Left renal cortex interstitium (tissue), 4 donors: ENCODE measurements at regions not wholly inside any gene's neighbourhood (a gene's known extent, or its start where the extent isn't known, plus 50 kb on each side); places are given as distances from the start of the nearest gene placed in this dataset.
"Not testable (repeated sequence)": the region's sequence is repeated elsewhere in the genome, so short reads cannot be mapped to it uniquely, and the experiment has no call there.

ENCODE experiments used
- DNase-seq, 4 donors: peaks; one replicate each; pipeline ENCODE4 v3.0.0-alpha.2; 2013; ENCODE audit warnings: low read depth in 4 of 4, low spot score in 2 of 4, missing footprints in 1 of 4

GRCh38 chr6:139748353-139749146, 374.1 kb upstream of the CITED2 start:
- DNase-seq, result no peak

DNA sequence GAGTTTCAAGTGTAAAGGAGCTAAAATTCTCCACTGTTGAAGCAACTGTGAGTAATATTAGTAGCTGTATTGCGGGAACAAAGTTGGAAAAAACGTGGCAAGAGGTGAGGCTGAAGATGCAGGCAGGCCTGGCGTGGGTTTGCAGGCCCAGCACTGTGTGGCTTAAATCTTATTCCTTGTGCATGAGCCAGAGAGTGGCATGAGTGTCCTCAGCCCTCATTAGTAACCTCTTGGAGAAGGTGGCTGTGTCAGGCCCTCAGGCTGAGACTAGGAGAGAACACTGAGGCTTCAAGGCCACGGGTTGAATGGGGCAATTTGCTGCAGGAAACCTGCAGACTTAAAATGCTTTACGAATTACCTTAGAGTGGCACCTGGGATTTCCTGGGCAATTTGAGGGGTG, 372.7 kb upstream of the CITED2 start:
- no peak for DNase-seq

GRCh38 chr6:139744891-139745290, 370.4 kb upstream of the CITED2 start:
- DNase-seq, result no peak

GRCh38 chr6:139743664-139744437, 369.4 kb upstream of the CITED2 start:
- DNase-seq, result no peak

DNA sequence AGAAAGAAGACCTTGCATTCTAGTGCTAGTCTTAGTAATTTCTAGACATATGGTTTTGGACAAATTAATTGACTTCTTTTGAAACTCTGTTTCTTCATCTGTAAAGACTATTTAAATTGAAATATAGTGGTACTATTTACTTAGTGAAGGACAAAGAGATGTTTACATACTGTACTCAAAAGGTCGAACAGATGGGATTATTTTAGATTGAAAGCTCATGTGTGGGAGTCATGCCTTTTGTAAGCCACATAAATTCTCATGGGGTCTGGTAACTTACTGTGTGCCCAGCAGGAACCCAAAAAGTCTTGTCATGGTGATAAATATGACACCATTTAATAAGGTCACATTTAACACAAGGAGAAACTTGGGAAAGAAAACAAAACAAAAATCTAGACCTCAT, 368.2 kb upstream of the CITED2 start:
- no peak for DNase-seq

DNA sequence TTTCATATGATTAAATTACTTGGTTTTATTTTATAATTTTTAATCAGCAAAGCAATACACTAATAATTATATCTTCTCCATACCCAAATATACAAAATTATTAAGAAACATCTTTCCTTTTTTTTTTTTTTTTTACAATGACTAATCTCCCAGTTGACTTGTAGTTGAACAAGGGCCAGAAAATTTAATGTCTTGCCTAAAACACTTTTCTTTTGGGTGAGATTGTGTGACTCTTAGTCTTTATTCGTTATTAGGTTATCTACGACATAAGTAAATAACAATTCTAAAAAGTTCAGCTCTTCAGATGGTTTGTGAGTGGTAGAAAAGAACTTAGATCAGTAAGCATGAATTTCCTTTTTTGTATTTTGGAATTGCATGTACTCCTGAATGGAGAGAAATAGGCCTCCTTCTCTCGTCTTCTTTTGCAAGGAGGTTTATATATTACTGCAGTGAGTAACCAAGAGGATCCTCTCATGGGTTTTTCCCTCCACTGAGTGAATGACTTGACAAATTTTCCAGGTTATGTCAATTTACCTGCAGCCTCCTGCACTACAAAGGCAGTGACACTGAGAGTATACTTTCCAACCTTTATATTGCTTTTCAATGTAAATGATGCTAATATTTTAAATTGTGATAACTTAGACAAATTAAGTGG, 364.5 kb upstream of the CITED2 start:
- DNase-seq, result no peak

DNA sequence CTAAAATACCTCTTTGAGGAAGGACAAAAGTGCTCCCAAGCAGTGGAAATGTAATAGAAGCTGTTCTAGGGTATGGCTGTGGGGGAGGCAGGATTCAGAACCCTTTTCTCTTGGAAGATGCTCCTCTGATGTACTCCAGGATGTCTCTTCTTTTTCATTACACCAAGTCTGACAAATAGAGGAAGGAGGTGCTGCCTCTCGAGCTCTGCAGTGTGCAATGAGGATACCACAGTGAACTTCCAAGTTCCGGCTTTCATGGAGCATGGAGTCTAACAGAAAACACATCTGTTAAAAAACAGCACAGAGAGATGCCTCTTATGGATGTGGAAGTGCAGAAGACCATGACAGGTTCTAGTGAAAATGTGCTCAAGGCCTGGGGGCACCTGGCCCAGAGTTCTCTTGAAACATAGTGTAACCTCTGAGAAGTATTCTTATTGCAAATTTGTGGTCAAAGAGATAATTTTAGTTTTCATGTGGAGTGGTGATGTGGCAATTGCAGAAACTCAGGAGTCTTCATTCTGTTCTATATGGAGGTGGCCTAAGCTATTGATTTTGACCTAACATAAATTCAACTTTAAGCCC, 362.0 kb upstream of the CITED2 start:
- DNase-seq, result no peak

GRCh38 chr6:139732451-139732850, 358.0 kb upstream of the CITED2 start:
- no peak for DNase-seq

DNA sequence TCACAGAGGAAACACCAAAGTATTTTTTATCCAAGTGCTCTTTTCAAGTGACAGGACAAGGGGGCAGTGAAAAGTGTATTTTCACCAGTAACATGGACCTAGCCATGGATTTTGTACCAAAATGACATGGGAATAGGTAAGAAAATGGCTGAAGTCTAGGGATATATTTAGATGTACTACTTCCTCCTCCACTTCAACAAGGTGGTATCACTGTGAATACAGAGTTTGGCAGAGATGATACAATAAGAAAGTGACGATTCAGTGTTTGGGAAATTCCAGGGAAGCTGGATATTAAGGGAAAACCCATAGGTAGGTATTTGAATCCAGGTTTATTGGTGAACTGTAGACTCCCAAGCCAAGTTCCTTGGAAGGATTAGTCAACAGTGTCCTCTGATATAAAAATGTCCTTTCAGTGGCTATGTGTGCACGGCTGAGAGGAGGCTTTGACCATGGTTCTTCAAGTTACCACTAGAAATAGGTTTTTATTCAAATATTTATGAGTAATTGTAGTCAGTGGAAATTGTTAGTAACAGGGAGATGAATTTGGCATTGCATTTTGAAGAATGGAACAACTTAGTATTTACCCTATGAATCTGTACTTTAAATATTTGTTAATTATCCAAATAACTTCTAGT, 356.0 kb upstream of the CITED2 start:
- no peak for DNase-seq

DNA sequence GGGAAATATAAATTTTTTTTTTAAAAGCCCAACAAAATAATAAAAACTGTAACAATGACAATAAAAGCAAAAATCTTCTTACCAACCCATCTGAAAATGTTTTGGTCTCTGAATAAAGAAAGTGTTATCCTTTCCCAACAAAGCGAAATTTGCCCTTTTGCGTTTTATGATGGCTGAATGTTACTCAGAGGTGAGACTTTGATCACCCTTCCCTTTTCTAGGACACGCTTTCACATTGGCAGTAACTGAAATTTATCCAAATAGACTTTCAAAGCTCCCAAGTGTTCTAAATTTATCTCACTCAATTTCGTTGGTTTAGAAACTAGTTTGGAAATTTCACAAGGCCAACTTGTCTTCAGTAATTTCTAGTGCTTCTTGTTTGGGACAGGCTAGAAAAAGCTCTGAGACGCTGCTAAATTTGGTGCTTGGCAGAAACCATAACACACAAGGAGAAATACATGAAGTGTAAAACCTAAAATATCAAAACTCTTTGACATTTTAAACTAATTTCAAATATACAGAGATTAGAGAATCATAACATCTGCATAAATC, 354.5 kb upstream of the CITED2 start:
- DNase-seq, result no peak

DNA sequence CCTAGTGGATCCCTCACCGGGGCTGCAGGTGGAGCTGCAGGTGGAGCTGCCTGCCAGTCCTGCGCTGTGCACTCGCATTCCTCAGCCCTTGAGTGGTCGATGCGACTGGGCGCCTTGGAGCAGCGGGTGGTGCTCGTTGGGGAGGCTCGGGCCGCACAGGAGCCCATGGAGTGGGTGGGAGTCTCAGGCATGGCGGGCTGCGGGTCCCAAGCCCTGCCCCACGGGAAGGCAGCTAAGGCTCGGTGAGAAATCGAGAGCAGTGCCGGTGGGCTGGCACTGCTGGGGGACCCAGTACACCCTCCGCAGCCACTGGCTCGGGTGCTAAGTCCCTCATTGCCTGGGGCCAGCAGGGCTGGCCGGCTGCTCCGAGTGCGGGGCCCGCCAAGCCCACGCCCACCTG, 351.8 kb upstream of the CITED2 start:
- not testable (repeated sequence) for DNase-seq

DNA sequence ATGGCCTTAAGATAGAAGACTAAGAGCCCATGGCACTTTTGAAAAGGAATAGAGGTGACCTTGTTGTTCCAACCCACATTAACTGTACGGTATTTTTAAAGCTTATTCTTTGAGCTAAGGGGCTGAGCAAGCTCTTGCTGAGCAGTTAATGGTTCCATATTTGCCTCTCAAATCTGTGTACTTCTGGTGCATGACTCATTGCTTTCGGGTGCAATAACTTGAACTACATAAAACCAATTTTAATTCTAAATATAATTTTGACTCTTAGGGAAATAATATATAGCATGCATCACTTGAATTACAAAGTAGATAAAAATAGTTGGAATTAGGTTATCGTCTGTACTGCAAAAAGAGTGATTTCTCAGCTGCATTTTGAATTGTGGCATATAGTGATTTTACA, 348.1 kb upstream of the CITED2 start:
- no peak for DNase-seq

GRCh38 chr6:139721954-139722353, 347.5 kb upstream of the CITED2 start:
- DNase-seq, result no peak

DNA sequence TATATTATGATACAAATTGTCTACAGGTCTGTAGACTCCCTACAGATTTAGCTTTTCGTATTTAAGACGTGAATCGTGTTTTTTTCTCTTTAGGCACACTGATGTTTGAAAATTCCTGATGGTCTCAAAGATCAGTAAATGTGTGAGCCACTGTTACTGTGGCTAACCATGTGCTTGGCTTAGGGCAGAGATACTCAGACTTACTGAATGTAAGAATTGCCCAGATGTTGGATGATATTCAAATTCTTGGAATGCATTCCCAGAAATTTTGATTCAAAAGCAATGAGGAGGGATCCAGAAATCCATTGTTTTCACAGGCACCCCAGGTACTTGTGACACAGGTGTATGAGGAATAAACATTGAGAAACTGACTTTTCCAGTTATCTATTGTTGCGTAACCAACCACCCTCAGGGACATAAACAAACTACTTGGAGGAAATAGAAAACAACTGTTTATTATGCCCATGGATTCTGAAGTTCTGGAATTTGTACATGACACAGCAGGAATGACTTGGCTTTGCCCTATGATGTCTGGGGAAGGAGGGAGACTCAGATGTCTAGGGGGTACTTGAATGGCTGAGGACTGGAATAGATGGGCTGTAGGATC, 339.6 kb upstream of the CITED2 start:
- no peak for DNase-seq

DNA sequence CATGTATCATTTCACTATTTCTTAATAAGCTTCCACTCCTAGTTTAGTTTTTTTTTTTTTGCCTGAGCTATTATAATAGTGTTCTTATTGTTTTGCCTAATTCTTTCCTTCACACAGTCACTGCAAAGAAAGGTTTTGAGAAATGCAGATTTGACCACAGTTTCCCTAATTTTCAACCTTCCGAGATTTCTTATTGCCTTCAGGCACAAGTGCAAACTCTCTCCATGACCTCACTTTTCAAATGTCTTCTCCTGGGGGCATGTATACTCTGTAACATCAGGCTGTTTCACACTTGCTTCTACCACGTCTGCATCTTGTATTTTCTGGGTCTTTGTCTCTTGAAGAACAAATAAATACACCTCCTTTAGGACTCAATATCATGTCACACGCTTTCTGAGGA, 339.0 kb upstream of the CITED2 start:
- DNase-seq, result no peak

- no peak for DNase-seq
Measured at GRCh38 chr6:139712830-139713229, 338.4 kb upstream of the CITED2 start.

GRCh38 chr6:139711804-139712585, 337.5 kb upstream of the CITED2 start:
- no peak for DNase-seq

GRCh38 chr6:139710556-139710955, 336.1 kb upstream of the CITED2 start:
- DNase-seq, result no peak
